ENCODE measurements at regions not wholly inside any gene's neighbourhood (a gene's known extent, or its start where the extent isn't known, plus 50 kb on each side); places are given as distances from the start of the nearest gene placed in this dataset.

DNA sequence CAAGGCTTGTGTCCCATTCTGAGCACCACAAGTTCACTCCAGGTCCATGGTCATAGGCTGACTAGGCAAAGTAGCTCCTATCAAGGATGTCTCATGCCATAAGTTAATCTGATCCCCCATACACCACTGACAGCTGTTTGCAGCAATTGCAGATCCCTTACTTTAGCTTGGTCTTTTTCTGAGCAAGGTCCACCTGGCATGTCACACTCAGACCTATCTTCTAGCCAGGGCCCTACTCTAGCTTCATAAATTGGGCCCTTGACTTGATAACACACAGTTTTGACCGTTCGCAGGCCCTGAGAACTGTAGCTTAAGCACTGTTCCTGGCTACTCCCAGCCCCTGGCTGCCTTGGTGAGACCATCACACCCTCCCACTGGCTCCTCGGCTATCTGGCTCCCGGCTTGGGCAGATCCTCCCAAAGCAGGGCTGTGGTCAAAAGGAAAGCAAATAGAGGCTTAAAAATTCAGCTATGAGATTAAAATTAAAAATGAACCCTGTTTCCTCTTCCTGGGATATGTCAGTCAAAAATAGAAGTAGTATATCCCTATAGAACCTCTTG, 427.4 kb downstream of the RAB28 start:
- Histone ChIP-seq H3K27me3 (replicated peaks; ENCODE audit: insufficient read depth, low read length) (no peaks in the 10 kb centered on the region), H3K4me1 (ENCODE audit: low read length) (no peaks in the 10 kb centered on the region), H3K27ac (ENCODE audit: low read length) (no peak overlapping the region), H3K36me3 (replicated peaks; ENCODE audit: insufficient read depth, low read length) (no peaks in the 10 kb centered on the region), H3K4me2 (ENCODE audit: low read depth, low read length) (no peak overlapping the region), H3K9ac (ENCODE audit: low read length) (no peak overlapping the region), H3K4me3 (ENCODE audit: low read length) (no peak overlapping the region), H3K9me2 (replicated peaks; ENCODE audit: insufficient read depth, low read length) (no peaks in the 10 kb centered on the region), H3K79me2 (ENCODE audit: low read length) (no peaks in the 10 kb centered on the region), H2AFZ (ENCODE audit: low read length) (no peak overlapping the region), H3F3A (ENCODE audit: insufficient read depth, low read length) (no peaks in the 10 kb centered on the region), H3K9me3 (replicated peaks; ENCODE audit: insufficient read depth, low read length) (no peaks in the 10 kb centered on the region), H4K20me1 (ENCODE audit: insufficient read depth, low read length) (no peaks in the 10 kb centered on the region)
- TF ChIP-seq EZH2 (optimal IDR thresholded peaks at IDR 0.05; ENCODE audit: low read depth, low read length), result no peak
- TF ChIP-seq, protein P1, sequence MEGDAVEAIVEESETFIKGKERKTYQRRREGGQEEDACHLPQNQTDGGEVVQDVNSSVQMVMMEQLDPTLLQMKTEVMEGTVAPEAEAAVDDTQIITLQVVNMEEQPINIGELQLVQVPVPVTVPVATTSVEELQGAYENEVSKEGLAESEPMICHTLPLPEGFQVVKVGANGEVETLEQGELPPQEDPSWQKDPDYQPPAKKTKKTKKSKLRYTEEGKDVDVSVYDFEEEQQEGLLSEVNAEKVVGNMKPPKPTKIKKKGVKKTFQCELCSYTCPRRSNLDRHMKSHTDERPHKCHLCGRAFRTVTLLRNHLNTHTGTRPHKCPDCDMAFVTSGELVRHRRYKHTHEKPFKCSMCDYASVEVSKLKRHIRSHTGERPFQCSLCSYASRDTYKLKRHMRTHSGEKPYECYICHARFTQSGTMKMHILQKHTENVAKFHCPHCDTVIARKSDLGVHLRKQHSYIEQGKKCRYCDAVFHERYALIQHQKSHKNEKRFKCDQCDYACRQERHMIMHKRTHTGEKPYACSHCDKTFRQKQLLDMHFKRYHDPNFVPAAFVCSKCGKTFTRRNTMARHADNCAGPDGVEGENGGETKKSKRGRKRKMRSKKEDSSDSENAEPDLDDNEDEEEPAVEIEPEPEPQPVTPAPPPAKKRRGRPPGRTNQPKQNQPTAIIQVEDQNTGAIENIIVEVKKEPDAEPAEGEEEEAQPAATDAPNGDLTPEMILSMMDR (IDR thresholded peaks at IDR 0.05; ENCODE audit: low read length), result no peak
- TF ChIP-seq EZH2phosphoT487 (IDR thresholded peaks at IDR 0.05; ENCODE audit: low read length), result no peak
- no peak for DNase-seq

GRCh38 chr4:13054420-13054970, 429.6 kb downstream of the RAB28 start:
- TF ChIP-seq, protein P1 (IDR thresholded peaks at IDR 0.05; ENCODE audit: low read length), result no peak
- TF ChIP-seq EZH2phosphoT487 (IDR thresholded peaks at IDR 0.05; ENCODE audit: low read length) (no peak), EZH2 (optimal IDR thresholded peaks at IDR 0.05; ENCODE audit: low read depth, low read length) (no peak)

GRCh38 chr4:13047591-13047990, 436.5 kb downstream of the RAB28 start:
- TF ChIP-seq EZH2 (optimal IDR thresholded peaks at IDR 0.05; ENCODE audit: low read depth, low read length), result no peak
- no peak for TF ChIP-seq EZH2phosphoT487 (IDR thresholded peaks at IDR 0.05; ENCODE audit: low read length)
- TF ChIP-seq, protein P1 (IDR thresholded peaks at IDR 0.05; ENCODE audit: low read length), result no peak
- no peaks in the 10 kb centered on the region for H3K27me3 ChIP-seq (replicated peaks; ENCODE audit: insufficient read depth, low read length)
- H2AFZ ChIP-seq (ENCODE audit: low read length), result no peak overlapping the region
- DNase-seq, result no peak
- H3K9me3 ChIP-seq (replicated peaks; ENCODE audit: insufficient read depth, low read length), result no peaks in the 10 kb centered on the region
- H3K9ac ChIP-seq (ENCODE audit: low read length), result no peak overlapping the region
- no peaks in the 10 kb centered on the region for H3K9me2 ChIP-seq (replicated peaks; ENCODE audit: insufficient read depth, low read length)
- no peak overlapping the region for H3K4me3 ChIP-seq (ENCODE audit: low read length)
- H3K4me1 ChIP-seq (ENCODE audit: low read length), result no peaks in the 10 kb centered on the region
- no peak overlapping the region for H3K27ac ChIP-seq (ENCODE audit: low read length)
- H3K4me2 ChIP-seq (ENCODE audit: low read depth, low read length), result no peak overlapping the region
- no peaks in the 10 kb centered on the region for H3K79me2 ChIP-seq (ENCODE audit: low read length)
- no peaks in the 10 kb centered on the region for H4K20me1 ChIP-seq (ENCODE audit: insufficient read depth, low read length)
- H3K36me3 ChIP-seq (replicated peaks; ENCODE audit: insufficient read depth, low read length), result no peaks in the 10 kb centered on the region
- no peaks in the 10 kb centered on the region for H3F3A ChIP-seq (ENCODE audit: insufficient read depth, low read length)

More at GRCh38 chr4:13054420-13054970, 429.6 kb downstream of the RAB28 start:
- H3K79me2 ChIP-seq (ENCODE audit: low read length), result no peaks in the 10 kb centered on the region
- H3K4me2 ChIP-seq (ENCODE audit: low read depth, low read length), result no peak overlapping the region
- H3K27me3 ChIP-seq (replicated peaks; ENCODE audit: insufficient read depth, low read length), result no peaks in the 10 kb centered on the region
- H2AFZ ChIP-seq (ENCODE audit: low read length), result no peak overlapping the region
- H4K20me1 ChIP-seq (ENCODE audit: insufficient read depth, low read length), result no peaks in the 10 kb centered on the region
- no peak for DNase-seq
- no peaks in the 10 kb centered on the region for H3F3A ChIP-seq (ENCODE audit: insufficient read depth, low read length)
- H3K36me3 ChIP-seq (replicated peaks; ENCODE audit: insufficient read depth, low read length), result no peaks in the 10 kb centered on the region
- H3K9me3 ChIP-seq (replicated peaks; ENCODE audit: insufficient read depth, low read length), result no peaks in the 10 kb centered on the region
- no peak overlapping the region for H3K9ac ChIP-seq (ENCODE audit: low read length)
- H3K9me2 ChIP-seq (replicated peaks; ENCODE audit: insufficient read depth, low read length), result no peaks in the 10 kb centered on the region
- H3K4me1 ChIP-seq (ENCODE audit: low read length), result no peaks in the 10 kb centered on the region
- no peak overlapping the region for H3K4me3 ChIP-seq (ENCODE audit: low read length)
- H3K27ac ChIP-seq (ENCODE audit: low read length), result no peak overlapping the region
